ENCODE measurements at regions not wholly inside any gene's neighbourhood (a gene's known extent, or its start where the extent isn't known, plus 50 kb on each side); places are given as distances from the start of the nearest gene placed in this dataset.

GRCh38 chr9:24071091-24071490, 245.1 kb upstream of the ELAVL2 start:
- no peak for TF ChIP-seq CTCF (IDR thresholded peaks at IDR 0.05 in 8 of 11, conservative IDR thresholded peaks at IDR 0.05 in 3 of 11)
- no peak for TF ChIP-seq POLR2AphosphoS5 (IDR thresholded peaks at IDR 0.05)
- TF ChIP-seq POLR2A (IDR thresholded peaks at IDR 0.05): no peak
